ENCODE measurements at regions not wholly inside any gene's neighbourhood (a gene's known extent, or its start where the extent isn't known, plus 50 kb on each side); places are given as distances from the start of the nearest gene placed in this dataset.
"Not testable (repeated sequence)": the region's sequence is repeated elsewhere in the genome, so short reads cannot be mapped to it uniquely, and the experiment has no call there.

DNA sequence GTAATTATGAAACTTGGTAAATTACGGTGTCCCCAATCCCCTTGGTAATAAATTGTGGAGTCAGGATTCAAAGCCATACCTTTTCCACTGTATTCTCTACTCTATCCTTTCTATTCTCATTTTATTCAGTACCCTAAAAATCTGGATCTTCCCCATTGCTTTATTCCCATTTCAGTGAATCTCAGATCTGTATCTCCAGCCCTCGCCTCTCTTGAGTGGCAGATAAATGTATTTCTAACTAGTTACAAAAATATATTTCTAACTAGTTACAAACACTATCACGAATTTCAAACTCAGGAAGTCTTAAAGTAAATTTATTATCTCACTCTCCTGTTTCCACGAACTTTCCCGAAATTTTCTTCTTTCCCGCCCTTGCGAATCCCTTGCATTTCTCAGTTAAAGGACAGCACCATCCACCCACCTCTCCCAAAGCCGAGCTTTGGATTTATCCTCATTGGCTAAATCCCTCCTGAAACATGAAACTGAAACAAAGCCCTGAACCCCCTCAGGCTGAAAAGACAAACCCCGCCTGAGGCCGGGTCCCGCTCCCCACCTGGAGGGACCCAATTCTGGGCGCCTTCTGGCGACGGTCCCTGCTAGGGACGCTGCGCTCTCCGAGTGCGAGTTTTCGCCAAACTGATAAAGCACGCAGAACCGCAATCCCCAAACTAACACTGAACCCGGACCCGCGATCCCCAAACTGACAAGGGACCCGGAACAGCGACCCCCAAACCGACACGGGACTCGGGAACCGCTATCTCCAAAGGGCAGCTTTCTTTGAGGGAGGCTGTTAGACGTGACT lies 164.3 kb upstream of the PABPC3 start:
- DNase-seq = no peak

DNA sequence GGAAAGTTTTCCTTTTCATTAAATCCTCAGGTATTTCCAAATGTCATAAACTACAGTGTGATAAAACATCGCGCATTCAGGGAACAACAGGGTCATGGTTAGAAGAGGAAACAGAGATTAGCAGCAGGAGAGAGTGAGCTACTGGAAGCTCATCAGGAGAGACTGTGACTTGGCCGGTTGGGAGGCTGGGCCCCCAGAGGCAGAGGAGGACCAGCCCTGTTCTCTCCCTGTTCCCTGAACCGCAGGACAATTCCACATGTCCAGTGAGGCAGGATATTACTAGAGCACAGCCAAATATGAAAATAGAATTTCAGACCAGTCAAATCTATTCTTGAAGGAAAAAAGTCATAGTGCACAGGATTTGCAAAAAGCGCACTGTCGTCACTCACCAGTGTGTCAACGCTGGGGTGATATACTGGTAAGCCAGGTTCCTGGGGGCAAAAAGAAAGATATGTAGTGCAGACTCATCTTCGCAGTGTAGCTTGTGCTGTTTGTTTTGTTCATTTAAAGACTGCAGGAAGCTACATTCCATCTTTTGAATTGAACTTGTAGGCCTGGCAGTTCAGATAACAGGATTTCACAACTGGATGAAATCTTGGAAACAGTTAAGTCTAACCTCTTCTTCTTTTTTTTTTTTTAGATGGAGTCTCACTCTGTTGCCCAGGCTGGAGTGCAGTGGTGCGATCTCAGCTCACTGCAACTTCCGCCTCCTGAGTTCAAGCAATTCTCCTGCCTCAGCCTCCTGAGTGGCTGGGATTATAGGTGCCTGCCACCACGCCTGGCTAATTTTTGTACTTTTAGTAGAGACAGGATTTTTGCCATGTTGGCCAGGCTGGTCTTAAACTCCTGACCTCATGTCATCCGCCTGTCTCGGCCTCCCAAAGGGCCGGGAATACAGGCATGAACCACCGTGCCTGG lies 162.6 kb upstream of the PABPC3 start:
- DNase-seq = peak in 1 of 4 experiments; percentile 18

DNA sequence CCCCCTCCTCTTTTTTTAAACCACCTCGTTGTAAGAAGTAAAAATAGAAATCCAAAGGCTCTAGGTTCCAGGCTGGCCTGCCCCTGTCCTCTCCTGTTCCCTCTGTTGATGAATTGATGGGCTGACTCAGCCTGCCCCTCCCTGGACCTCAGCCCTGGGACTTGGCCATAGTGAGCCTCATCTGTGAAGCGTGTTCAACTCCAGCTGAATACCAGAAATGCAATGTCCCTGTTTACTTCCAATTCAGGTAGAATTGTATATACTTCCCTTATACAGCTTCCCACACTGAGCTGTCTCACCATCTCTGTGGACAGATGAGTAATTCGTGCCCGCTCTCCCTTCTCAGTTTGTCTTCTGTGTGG lies 161.9 kb upstream of the PABPC3 start:
- DNase-seq = peak in 1 of 4 experiments; percentile 12

GRCh38 chr13:24938966-24939365 lies 157.0 kb upstream of the PABPC3 start:
- no peak for DNase-seq

GRCh38 chr13:24941023-24941713 lies 154.8 kb upstream of the PABPC3 start:
- peak in 1 of 4 experiments; percentile 8 for DNase-seq

- DNase-seq = no peak
Observed at GRCh38 chr13:24943136-24943535, 152.8 kb upstream of the PABPC3 start.

- not testable (repeated sequence) for DNase-seq
Observed at GRCh38 chr13:24944073-24944472, 151.9 kb upstream of the PABPC3 start.

DNA sequence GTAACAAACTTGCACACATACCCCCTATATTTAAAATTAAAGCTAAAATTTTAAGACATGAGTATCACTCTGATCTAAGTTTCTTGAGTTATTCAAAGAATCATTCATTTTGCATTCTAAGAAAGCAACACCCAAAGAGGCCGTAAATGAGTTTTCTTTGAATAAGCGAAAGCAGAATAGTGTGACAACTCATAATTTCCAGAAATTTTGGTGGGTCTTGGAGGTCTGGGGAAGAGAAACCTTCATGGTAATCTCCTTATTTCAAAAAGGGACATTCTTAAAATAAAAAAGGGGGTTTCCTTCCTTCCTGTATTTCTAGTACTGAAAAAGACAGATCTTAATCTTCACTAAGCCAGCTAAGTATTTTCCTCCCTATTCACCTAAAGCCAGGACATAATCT lies 147.0 kb upstream of the PABPC3 start:
- DNase-seq = not testable (repeated sequence)

GRCh38 chr13:24950611-24951010 lies 145.3 kb upstream of the PABPC3 start:
- DNase-seq = not testable (repeated sequence)

DNA sequence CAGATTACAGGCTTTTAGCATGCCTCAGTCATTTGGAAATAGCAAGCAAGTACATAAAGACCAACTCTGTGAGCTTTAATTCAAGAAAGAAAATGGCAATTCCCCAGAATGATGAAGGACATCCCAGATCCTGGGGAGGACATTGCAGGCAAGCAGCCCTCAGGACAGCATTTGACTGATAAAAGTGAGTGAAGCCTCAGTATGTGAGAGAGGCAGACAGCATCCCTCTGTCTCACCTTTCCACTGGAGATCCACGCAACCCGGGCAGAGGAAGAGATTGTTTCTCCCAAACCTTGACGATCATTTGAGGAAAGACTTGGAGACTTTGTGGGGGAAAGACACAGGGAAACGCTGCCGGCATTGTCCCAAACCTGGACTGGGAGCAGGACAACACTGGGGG lies 128.0 kb upstream of the PABPC3 start:
- not testable (repeated sequence) for DNase-seq

GRCh38 chr13:24968416-24968815 lies 127.5 kb upstream of the PABPC3 start:
- not testable (repeated sequence) for DNase-seq

DNA sequence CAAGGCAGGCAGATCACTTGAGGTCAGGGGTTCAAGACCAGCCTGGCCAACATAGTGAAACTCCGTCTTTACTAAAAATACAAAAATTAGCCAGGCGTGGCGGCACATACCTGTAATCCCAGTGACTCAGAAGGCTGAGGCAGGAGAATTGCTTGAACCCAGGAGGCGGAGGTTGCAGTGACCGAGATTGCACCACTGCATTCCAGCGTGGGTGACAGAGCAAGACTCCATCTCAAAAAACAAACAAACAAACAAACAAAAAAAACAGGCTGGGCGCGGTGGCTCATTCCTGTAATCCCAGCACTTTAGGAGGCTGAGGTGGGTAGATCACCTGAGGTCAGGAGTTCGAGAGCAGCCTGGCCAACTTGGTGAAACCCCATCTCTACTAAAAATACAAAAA lies 122.8 kb upstream of the PABPC3 start:
- not testable (repeated sequence) for DNase-seq

DNA sequence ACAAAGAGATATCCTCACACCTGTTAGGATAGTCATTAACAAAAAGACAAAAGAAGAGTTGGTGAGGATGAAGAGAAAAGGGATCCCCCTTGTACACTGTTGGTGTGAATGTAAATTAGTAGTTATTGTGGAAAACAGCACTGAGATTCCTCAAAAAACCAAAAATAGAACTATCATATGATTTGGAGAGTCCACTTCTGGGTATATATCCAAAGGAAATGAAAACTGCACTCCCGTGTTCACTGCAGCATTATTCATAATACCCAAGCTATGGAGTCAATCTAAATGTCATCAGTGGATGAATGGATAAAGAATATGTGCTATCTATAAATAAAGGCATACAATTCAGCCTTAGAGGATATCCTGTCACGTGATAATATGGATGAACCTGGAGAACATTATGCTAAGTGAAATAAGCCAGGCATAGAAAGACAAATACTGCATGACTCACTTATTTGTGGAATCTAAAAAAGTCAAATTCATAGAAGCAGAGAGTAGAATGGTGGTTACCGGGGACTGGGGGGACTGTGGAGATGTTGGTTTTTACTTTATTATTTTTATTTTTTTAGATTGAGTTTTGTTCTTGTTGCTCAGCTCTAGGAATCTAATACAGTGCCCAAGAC lies 114.6 kb upstream of the PABPC3 start:
- not testable (repeated sequence) for DNase-seq

- peak; percentile 6 to 41 (median 28) for DNase-seq
Observed at GRCh38 chr13:24982333-24982999, 113.5 kb upstream of the PABPC3 start.

- no peak for DNase-seq
Observed at GRCh38 chr13:24983094-24983493, 112.8 kb upstream of the PABPC3 start.

DNA sequence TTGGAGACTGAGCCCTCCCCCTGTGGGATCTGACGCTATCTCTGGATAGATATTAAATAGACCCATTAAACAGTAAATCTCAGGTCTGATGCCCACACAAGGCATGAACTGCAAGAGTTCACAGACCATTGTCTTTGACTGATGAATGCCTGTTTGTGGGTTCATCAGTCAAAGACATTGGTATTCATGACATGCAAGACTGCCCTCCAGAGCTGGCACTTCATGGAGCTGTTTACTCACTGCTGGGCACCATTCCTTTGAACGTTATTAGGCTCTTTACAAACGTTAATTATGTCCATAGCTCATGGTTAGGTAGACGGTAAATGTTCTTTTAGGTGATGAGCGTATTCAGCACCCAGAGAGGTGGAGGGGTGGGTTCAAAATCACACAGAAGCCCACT lies 111.8 kb upstream of the PABPC3 start:
- no peak for DNase-seq

DNA sequence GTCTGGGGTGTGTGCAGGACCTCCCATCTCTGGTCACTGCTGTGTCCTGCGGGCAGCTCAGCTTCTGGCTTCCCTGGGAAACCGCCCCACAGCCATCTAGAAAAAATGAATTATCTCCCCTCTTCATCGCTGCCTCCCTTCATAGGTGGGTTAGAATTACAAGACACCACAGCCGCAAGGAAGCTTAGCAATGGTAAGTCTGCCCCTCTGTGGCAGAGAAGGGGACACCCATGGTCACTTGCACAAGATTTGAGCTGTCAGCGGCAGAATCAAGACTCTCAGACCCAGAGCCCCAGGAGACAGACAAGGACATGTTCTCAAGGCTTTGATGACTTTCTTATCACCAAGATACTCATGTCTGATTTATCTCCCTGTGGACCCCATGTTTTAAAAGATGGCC lies 110.8 kb upstream of the PABPC3 start:
- no peak for DNase-seq

DNA sequence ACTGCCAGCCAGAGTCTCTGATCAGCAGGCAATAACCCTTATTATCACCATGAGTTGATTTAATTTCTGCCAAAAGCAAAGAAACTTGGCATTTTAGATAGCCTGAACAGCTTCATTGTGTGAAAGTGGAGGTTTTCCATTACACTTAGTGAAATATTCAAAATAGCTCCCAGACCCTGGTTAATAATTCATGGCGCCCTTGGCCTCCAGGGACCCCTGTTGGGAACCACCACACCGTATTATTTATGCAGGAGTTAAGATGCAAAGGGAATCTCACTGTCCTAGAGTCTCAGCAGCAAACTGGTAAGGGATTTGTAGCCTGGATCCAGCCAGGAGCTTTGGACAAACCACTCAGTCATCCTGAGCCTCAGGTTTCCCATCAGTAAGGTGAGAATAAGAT lies 110.0 kb upstream of the PABPC3 start:
- no peak for DNase-seq

- DNase-seq = no peak
Observed at GRCh38 chr13:24986826-24987225, 109.1 kb upstream of the PABPC3 start.

DNA sequence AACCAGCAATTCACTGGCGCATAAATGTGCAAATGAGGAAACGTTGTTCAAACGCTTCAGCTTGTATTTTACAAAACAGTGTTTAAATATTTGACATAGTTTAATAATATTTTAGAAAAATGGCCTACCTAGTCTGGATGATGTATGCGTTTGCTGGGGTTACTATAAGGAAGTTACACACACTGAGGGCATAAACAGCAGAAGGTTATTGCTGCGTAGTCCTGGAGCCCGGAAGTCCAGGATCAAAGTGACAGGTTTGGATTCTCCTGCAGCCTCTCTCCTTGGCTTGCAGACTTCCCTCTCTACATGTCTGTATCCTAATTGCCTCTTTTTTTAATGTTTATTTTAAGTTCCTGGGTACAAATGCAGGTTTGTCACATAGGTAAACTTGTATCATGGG lies 106.0 kb upstream of the PABPC3 start:
- DNase-seq = not testable (repeated sequence)

GRCh38 chr13:24992946-24993345 lies 103.0 kb upstream of the PABPC3 start:
- DNase-seq = peak; percentile 17 to 49 (median 26)
